K562 (cell line): ENCODE measurements at regions not wholly inside any gene's neighbourhood (a gene's known extent, or its start where the extent isn't known, plus 50 kb on each side); places are given as distances from the start of the nearest gene placed in this dataset.

Source experiments
- ATAC-seq: fragments of 200-7000 bp; cut with Tn5 transposase; 3 replicates; pipeline ENCODE4 v1.9.1; 2020; ENCODE audit warnings: moderate library complexity
- BruUV-seq: library from RNA; stranded (reverse); fragments of 400-500 nt; replicated peaks from 2 replicates; lab custom pipeline; 2021; lab: Mats Ljungman, UMichigan
- CTCF ChIA-PET: fragments of 300-600 bp; formaldehyde crosslinking; extraction: SDS; loops from one replicate; lab custom pipeline; 2021; ENCODE audit warnings: low intra/inter-chr PET ratio; lab: Yijun Ruan, JAX
- POLR2A ChIA-PET: fragments of 300-600, 350-650 bp; sonication (Branson Sonifier 250); formaldehyde crosslinking; extraction: SDS; loops from one replicate; lab custom pipeline; 2021; ENCODE audit warnings: antibody characterized with exemption, inconsistent platforms; lab: Yijun Ruan, JAX
- DNase-seq, 4 experiments: peaks; one replicate each; pipeline versions ENCODE4 v3.0.0 to v3.0.0-alpha.2; 2011 to 2018; ENCODE audit warnings: low spot score in 3 of 4, mixed read lengths in 3 of 4; ENCODE audit errors: extremely low read depth in 1 of 4
- FAIRE-seq: peaks from 2 replicates; lab custom pipeline; 2011; peaks lifted over from hg19 to GRCh38; lab: Jason Lieb, UNC
- H2AFZ ChIP-seq: 2 replicates; pipeline ENCODE4 v1.6.0; 2011; ENCODE audit warnings: low read depth, low read length, control low read depth, inconsistent platforms
- H3K27ac ChIP-seq: fragments of 200-600 bp; 3 replicates; pipeline ENCODE4 v1.8.0; 2011; ENCODE audit warnings: low read depth, mild to moderate bottlenecking, control low read depth, inconsistent platforms, low read length, moderate library complexity, mixed read lengths; ENCODE audit errors: extremely low read depth
- H3K27me3 ChIP-seq, 2 experiments: fragments of 300-600 bp in 1 of 2; 2 replicates in 1 of 2; 3 replicates in 1 of 2; pipeline versions ENCODE4 v1.6.0 to v1.8.0; 2011; ENCODE audit warnings: inconsistent platforms in 2 of 2, low read length in 2 of 2, mild to moderate bottlenecking in 1 of 2, mixed read lengths in 1 of 2, moderate library complexity in 1 of 2; ENCODE audit not compliant: control insufficient read depth in 2 of 2, insufficient read depth in 2 of 2
- H3K36me3 ChIP-seq: fragments of 300-600 bp; 3 replicates; pipeline ENCODE4 v1.8.0; 2011; ENCODE audit warnings: mild to moderate bottlenecking, low read length, inconsistent platforms; ENCODE audit not compliant: control insufficient read depth, insufficient read depth
- H3K4me1 ChIP-seq, 2 experiments: fragments of 200-600 bp in 1 of 2; replicated peaks in 1 of 2; 2 replicates in 1 of 2; 3 replicates in 1 of 2; pipeline versions ENCODE4 v1.5.1 to v1.8.0; 2011; ENCODE audit warnings: inconsistent platforms in 2 of 2, low read length in 2 of 2, mild to moderate bottlenecking in 1 of 2, mixed read lengths in 1 of 2, moderate library complexity in 1 of 2; ENCODE audit not compliant: control insufficient read depth in 2 of 2, insufficient read depth in 2 of 2
- H3K4me2 ChIP-seq: 2 replicates; pipeline ENCODE4 v1.6.1; 2011; ENCODE audit warnings: low read length, control low read depth, inconsistent platforms, mixed read lengths; ENCODE audit not compliant: insufficient read depth
- H3K4me3 ChIP-seq: fragments of 200-600 bp; sonication (generic), shearing (Covaris generic); 2 replicates; pipeline ENCODE4 v1.5.1; 2016; ENCODE audit warnings: control low read depth, inconsistent platforms
- H3K79me2 ChIP-seq: fragments of 200-600 bp; 3 replicates; pipeline ENCODE4 v1.8.0; 2011; ENCODE audit warnings: low read length, inconsistent platforms; ENCODE audit not compliant: control insufficient read depth, insufficient read depth
- H3K9ac ChIP-seq, 2 experiments: 2 replicates each; pipeline versions ENCODE4 v1.6.0 to v1.6.1; 2011; ENCODE audit warnings: low read depth in 2 of 2, low read length in 2 of 2, control low read depth in 1 of 2, inconsistent platforms in 1 of 2, mild to moderate bottlenecking in 1 of 2, mixed read lengths in 1 of 2; ENCODE audit not compliant: insufficient read depth in 1 of 2
- H3K9me1 ChIP-seq: one replicate; pipeline ENCODE4 v1.6.0; 2011; ENCODE audit warnings: inconsistent platforms, mild to moderate bottlenecking, low read length, moderate library complexity; ENCODE audit not compliant: control insufficient read depth, insufficient read depth
- H3K9me3 ChIP-seq: replicated peaks from 2 replicates; pipeline ENCODE4 v1.5.1; 2011; ENCODE audit warnings: low read depth, low read length, inconsistent platforms; ENCODE audit not compliant: control insufficient read depth, insufficient read depth
- H4K20me1 ChIP-seq: replicated peaks from 2 replicates; pipeline ENCODE4 v1.6.1; 2011; ENCODE audit warnings: low read length, inconsistent platforms, mixed read lengths; ENCODE audit not compliant: control insufficient read depth, insufficient read depth
- BRD9 ChIP-seq: fragments of 450-650 bp; IDR thresholded peaks from 2 replicates; pipeline ENCODE4 v1.6.1; 2018; ENCODE audit warnings: low read depth; ENCODE audit not compliant: partially characterized antibody
- CAMTA2 ChIP-seq: fragments of 250-450 bp; sonication (Bioruptor Pico); conservative IDR thresholded peaks from 2 replicates; pipeline ENCODE4 v1.5.1; 2022
- CREB3 ChIP-seq: fragments of 450-650 bp; conservative IDR thresholded peaks from 2 replicates; pipeline ENCODE4 v1.6.1; 2016; ENCODE audit warnings: missing genetic modification characterization, low read depth, mild to moderate bottlenecking, missing compliant biosample characterization, moderate library complexity
- ELF2 ChIP-seq: fragments of 250-450 bp; sonication (Bioruptor Pico); IDR thresholded peaks from 2 replicates; pipeline ENCODE4 v1.5.0; 2021; ENCODE audit warnings: mild to moderate bottlenecking
- ETV5 ChIP-seq: sonication (generic); formaldehyde crosslinking; IDR thresholded peaks from 2 replicates; pipeline ENCODE4 v1.4.0; 2020; ENCODE audit warnings: low read depth, mild to moderate bottlenecking, missing genetic modification reagents
- MAFF ChIP-seq: IDR thresholded peaks from 2 replicates; pipeline ENCODE4 v1.6.1; 2012; ENCODE audit warnings: low read length, improper control_type of control experiment
- MAFK ChIP-seq: IDR thresholded peaks from 2 replicates; pipeline ENCODE4 v1.6.1; 2011; ENCODE audit warnings: low read length, improper control_type of control experiment
- NCOR1 ChIP-seq: fragments of 450-650 bp; IDR thresholded peaks from 2 replicates; pipeline ENCODE4 v1.6.1; 2016; ENCODE audit warnings: mild to moderate bottlenecking, moderate library complexity
- SMAD4 ChIP-seq: fragments of 250-450 bp; sonication (Bioruptor Pico); conservative IDR thresholded peaks from 2 replicates; pipeline ENCODE4 v1.8.0; 2021; ENCODE audit warnings: inconsistent platforms, mild to moderate bottlenecking, moderate library complexity
- SPI1 ChIP-seq: IDR thresholded peaks from 2 replicates; pipeline ENCODE4 v1.6.1; 2011; ENCODE audit warnings: low read depth, low read length, control low read depth, borderline replicate concordance
- TARDBP ChIP-seq: fragments of 450-650 bp; IDR thresholded peaks from 2 replicates; pipeline ENCODE4 v1.6.1; 2016
- THAP12 ChIP-seq: fragments of 250-450 bp; sonication (Bioruptor Pico); IDR thresholded peaks from 2 replicates; pipeline ENCODE4 v1.9.0; 2021; ENCODE audit warnings: mild to moderate bottlenecking, inconsistent platforms
- ZNF274 ChIP-seq: IDR thresholded peaks from 2 replicates; pipeline ENCODE4 v1.6.1; 2011; ENCODE audit warnings: low read depth, mild to moderate bottlenecking, low read length, moderate library complexity, borderline replicate concordance
- ZNF316 ChIP-seq: fragments of 450-650 bp; IDR thresholded peaks from 2 replicates; pipeline ENCODE4 v1.6.1; 2016
- ZNF639 ChIP-seq, 2 experiments: fragments of 200-800 bp in 1 of 2; sonication (Bioruptor generic) in 1 of 2; sonication (generic) in 1 of 2; formaldehyde crosslinking in 1 of 2; IDR thresholded peaks in 1 of 2; conservative IDR thresholded peaks in 1 of 2; 2 replicates each; pipeline versions ENCODE4 v1.5.0 to v1.6.1; 2016 to 2020; ENCODE audit warnings: missing compliant biosample characterization in 1 of 2, missing genetic modification characterization in 1 of 2, missing genetic modification reagents in 1 of 2
- ZNF785 ChIP-seq: fragments of 250-450 bp; sonication (Bioruptor Pico); IDR thresholded peaks from 2 replicates; pipeline ENCODE4 v1.4.0; 2020; ENCODE audit warnings: mild to moderate bottlenecking
- ZSCAN32 ChIP-seq: fragments of 450-650 bp; formaldehyde crosslinking; IDR thresholded peaks from 2 replicates; pipeline ENCODE4 v1.4.0; 2020; ENCODE audit warnings: mild to moderate bottlenecking, moderate library complexity
- WGBS: fragments of 100-300 bp; shearing (Covaris generic); methylation state at CpG from one replicate; pipeline ENCODE4 v1.1.6; 2016; ENCODE audit warnings: low coverage, mixed read lengths; ENCODE audit not compliant: insufficient coverage; ENCODE audit errors: missing lambda C conversion rate; 5-methylcytosine and 5-hydroxymethylcytosine counted together
- in situ Hi-C: fragments of 300-500 bp; cut with MboI; formaldehyde crosslinking; loops from 4 replicates; pipeline ENCODE4 v1.15.0; 2018; ENCODE audit warnings: inconsistent platforms, mixed read lengths
- intact Hi-C: fragments of 100-400 bp; cut with micrococcal nuclease; formaldehyde crosslinking; loops from 2 replicates; pipeline ENCODE4 v1.14.2; 2022

- TF ChIP-seq ZNF639 (CRISPR knock-in tag; conservative IDR thresholded peaks at IDR 0.05 in 1 of 2, IDR thresholded peaks at IDR 0.05 in 1 of 2): no peak
- no peak for TF ChIP-seq ZNF785 (CRISPR knock-in tag)
- TF ChIP-seq NCOR1: no peak
These were observed 85.4 kb upstream of the TNFAIP3 start (continued) for GRCh38 chr6:137781639-137782038.

- no peak overlapping the region for H3K4me3 ChIP-seq
- FAIRE-seq (no peak), ATAC-seq (no peak), DNase-seq (no peak)
- no peaks in the 10 kb centered on the region for H3K9me3 ChIP-seq
- 0 out of 5 replicates have a peak, but pooled peaks cover 0 to 8% of the 10 kb centered on the region in 2 experiments for H3K4me1 ChIP-seq
- intact Hi-C loops (no loop called here), in situ Hi-C loops (no loop called here)
- H3K9me1 ChIP-seq: no peaks in the 10 kb centered on the region
- peak overlapping the region; percentile 13; the same call in 1 of the 2 replicates for H2AFZ ChIP-seq
- no peaks in the 10 kb centered on the region for H3K79me2 ChIP-seq
- ChIA-PET CTCF (no interaction called here), POLR2A (interaction anchor here (1.4 kb wide), 2 partner anchors 9 to 16 kb away, joined by 4 read pairs; no protein-coding TSS in a partner anchor)
- no peaks in the 10 kb centered on the region for H4K20me1 ChIP-seq
- no peak overlapping the region for H3K27ac ChIP-seq
- WGBS: 42% methylated on average over 10 of the region's 10 CpGs
- no TSS peak for BruUV-seq
- H3K36me3 ChIP-seq: no peaks in the 10 kb centered on the region
- H3K27me3 ChIP-seq: no peaks in the 10 kb centered on the region
- no peak overlapping the region for H3K4me2 ChIP-seq
- no peak overlapping the region for H3K9ac ChIP-seq
- TF ChIP-seq ZNF316: peak; percentile 93
- no peak for TF ChIP-seq THAP12 (CRISPR knock-in tag)
- peak; percentile 66 for TF ChIP-seq MAFF
- no peak for TF ChIP-seq ZSCAN32
- TF ChIP-seq ELF2 (CRISPR knock-in tag): no peak
- no peak for TF ChIP-seq CREB3 (tag)
- TF ChIP-seq CAMTA2: no peak
- no peak for TF ChIP-seq SMAD4 (CRISPR knock-in tag)
- TF ChIP-seq TARDBP: no peak
- no peak for TF ChIP-seq ZNF274
- no peak for TF ChIP-seq BRD9
- no peak for TF ChIP-seq SPI1
- TF ChIP-seq MAFK: peak; percentile 56; the same call in 1 of the 2 replicates
- no peak for TF ChIP-seq ETV5 (CRISPR knock-in tag)
These were observed 84.7 kb upstream of the TNFAIP3 start for GRCh38 chr6:137782166-137783039.
